ENCODE measurements at regions not wholly inside any gene's neighbourhood (a gene's known extent, or its start where the extent isn't known, plus 50 kb on each side); places are given as distances from the start of the nearest gene placed in this dataset.

- Histone ChIP-seq H3K27me3 (ENCODE audit: control insufficient read depth in 1 of 2, insufficient read depth in 2 of 2, low read length in 2 of 2) (no peaks in the 10 kb centered on the region), H3K9ac (ENCODE audit: insufficient read depth, low read depth, low read length) (no peak overlapping the region), H3K36me3 (replicated peaks in 1 of 2; ENCODE audit: control insufficient read depth in 1 of 2, insufficient read depth in 2 of 2, low read length in 2 of 2) (no peaks in the 10 kb centered on the region), H3K4me2 (ENCODE audit: low read depth, low read length) (no peak overlapping the region), H3K79me2 (ENCODE audit: insufficient read depth, low read length) (no peaks in the 10 kb centered on the region), H3K27ac (ENCODE audit: extremely low read length, insufficient read depth, low read length) (no peak overlapping the region), H3K4me3 (replicated peaks in 1 of 3; ENCODE audit: insufficient read depth in 1 of 3, low read depth in 2 of 3, low read length in 3 of 3) (no peak overlapping the region), H3K4me1 (ENCODE audit: insufficient read depth, low read length) (no peaks in the 10 kb centered on the region), H4K20me1 (ENCODE audit: insufficient read depth, low read length) (no peaks in the 10 kb centered on the region), H3K9me3 (ENCODE audit: low read length) (no peaks in the 10 kb centered on the region), H2AFZ (ENCODE audit: low read length) (no peak overlapping the region)
- POLR2A ChIA-PET, result no interaction called here
- intact Hi-C loops (cut with micrococcal nuclease; ENCODE audit: unreplicated experiment) (no loop called here), in situ Hi-C loops (cut with HindIII; ENCODE audit: extremely low pct_ligation_motif_present, low pct_unique_long_range_greater_than_20kb) (no loop called here)
- 31% methylated on average over 4 of the region's 5 CpGs for WGBS (ENCODE audit: low lambda C conversion rate)
- peak; percentile 71 to 78 for TF ChIP-seq MAFK (conservative IDR thresholded peaks at IDR 0.05 in 1 of 2, IDR thresholded peaks at IDR 0.05 in 1 of 2; ENCODE audit: low read length in 2 of 2)
- no peak for TF ChIP-seq ZSCAN25 (CRISPR knock-in tag; IDR thresholded peaks at IDR 0.05)
- TF ChIP-seq MAFF (IDR thresholded peaks at IDR 0.05; ENCODE audit: low read depth, low read length), result peak; percentile 74; the same call in 1 of the 2 replicates
- ATAC-seq (no peak), DNase-seq (ENCODE audit: low spot score) (no peak), FAIRE-seq (no peak)
- BruUV-seq (replicated peaks), result no TSS peak
- CTCF ChIA-PET (ENCODE audit: low intra/inter-chr PET ratio, low total read pairs), result no interaction called here
Measured at GRCh38 chr12:103114296-103115055, 157.0 kb downstream of the ASCL1 start.

- intact Hi-C loops (cut with micrococcal nuclease; ENCODE audit: unreplicated experiment), result no loop called here
- Histone ChIP-seq H3K4me3 (replicated peaks in 1 of 3; ENCODE audit: insufficient read depth in 1 of 3, low read depth in 2 of 3, low read length in 3 of 3) (no peak overlapping the region), H3K9ac (ENCODE audit: insufficient read depth, low read depth, low read length) (no peak overlapping the region), H3K36me3 (replicated peaks in 1 of 2; ENCODE audit: control insufficient read depth in 1 of 2, insufficient read depth in 2 of 2, low read length in 2 of 2) (no peaks in the 10 kb centered on the region), H4K20me1 (ENCODE audit: insufficient read depth, low read length) (no peaks in the 10 kb centered on the region), H3K27me3 (ENCODE audit: control insufficient read depth in 1 of 2, insufficient read depth in 2 of 2, low read length in 2 of 2) (no peaks in the 10 kb centered on the region), H3K27ac (ENCODE audit: extremely low read length, insufficient read depth, low read length) (no peak overlapping the region), H2AFZ (ENCODE audit: low read length) (no peak overlapping the region), H3K79me2 (ENCODE audit: insufficient read depth, low read length) (no peaks in the 10 kb centered on the region), H3K9me3 (ENCODE audit: low read length) (peaks cover 10% of the 10 kb centered on the region; the same call in 1 of the 2 replicates), H3K4me2 (ENCODE audit: low read depth, low read length) (no peak overlapping the region), H3K4me1 (ENCODE audit: insufficient read depth, low read length) (no peaks in the 10 kb centered on the region)
- FAIRE-seq (no peak), ATAC-seq (peak; percentile 66), DNase-seq (ENCODE audit: low spot score) (peak; percentile 15)
- no TSS peak for BruUV-seq (replicated peaks)
- in situ Hi-C loops (cut with HindIII; ENCODE audit: extremely low pct_ligation_motif_present, low pct_unique_long_range_greater_than_20kb), result no loop called here
- CTCF ChIA-PET (ENCODE audit: low intra/inter-chr PET ratio, low total read pairs), result no interaction called here
- POLR2A ChIA-PET, result no interaction called here
- WGBS (ENCODE audit: low lambda C conversion rate), result 0% methylated on average over 3 of the region's 3 CpGs
- TF ChIP-seq ZNF546 (CRISPR knock-in tag; conservative IDR thresholded peaks at IDR 0.05), result no peak
- no peak for TF ChIP-seq TERF1 (CRISPR knock-in tag; IDR thresholded peaks at IDR 0.05)
- TF ChIP-seq KDM5A (IDR thresholded peaks at IDR 0.05; ENCODE audit: borderline replicate concordance, low read length), result no peak
- TF ChIP-seq ZC3H4 (CRISPR knock-in tag; IDR thresholded peaks at IDR 0.05; ENCODE audit: borderline replicate concordance), result no peak
- no peak for TF ChIP-seq THAP9 (CRISPR knock-in tag; IDR thresholded peaks at IDR 0.05; ENCODE audit: borderline replicate concordance)
- TF ChIP-seq TFAP4 (IDR thresholded peaks at IDR 0.05; ENCODE audit: borderline replicate concordance, low read depth), result no peak
- TF ChIP-seq IKZF1 (IDR thresholded peaks at IDR 0.05), result no peak
- TF ChIP-seq ONECUT2 (CRISPR knock-in tag; IDR thresholded peaks at IDR 0.05), result peak; percentile 49; the same call in 1 of the 2 replicates
- no peak for TF ChIP-seq ARNTL (CRISPR knock-in tag; IDR thresholded peaks at IDR 0.05)
Measured at GRCh38 chr12:103128862-103129501, 171.5 kb downstream of the ASCL1 start.
